ENCODE measurements at regions not wholly inside any gene's neighbourhood (a gene's known extent, or its start where the extent isn't known, plus 50 kb on each side); places are given as distances from the start of the nearest gene placed in this dataset.

- DNase-seq (ENCODE audit: low spot score) = no peak
These were observed 494.7 kb downstream of the NPHP4 start for GRCh38 chr1:5497503-5497902.

- no peak for DNase-seq (ENCODE audit: low spot score)
These were observed 496.4 kb downstream of the NPHP4 start for GRCh38 chr1:5495596-5496410.

GRCh38 chr1:5494518-5494917 is 497.7 kb downstream of the NPHP4 start:
- DNase-seq (ENCODE audit: low spot score) = no peak

- DNase-seq (ENCODE audit: low spot score) = no peak
These were observed 498.3 kb downstream of the NPHP4 start for GRCh38 chr1:5493851-5494311.

GRCh38 chr1:5493275-5493674 is 498.9 kb downstream of the NPHP4 start:
- DNase-seq (ENCODE audit: low spot score) = no peak

- DNase-seq (ENCODE audit: low spot score) = no peak
These were observed 499.4 kb downstream of the NPHP4 start for GRCh38 chr1:5492846-5493245.

- DNase-seq (ENCODE audit: low spot score) = no peak
These were observed 500.9 kb downstream of the NPHP4 start for GRCh38 chr1:5491207-5491904.

GRCh38 chr1:5490635-5491034 is 501.6 kb downstream of the NPHP4 start:
- DNase-seq (ENCODE audit: low spot score) = no peak

- DNase-seq (ENCODE audit: low spot score) = no peak
These were observed 503.8 kb downstream of the NPHP4 start for GRCh38 chr1:5488448-5488847.

- no peak for DNase-seq (ENCODE audit: low spot score)
These were observed 506.1 kb downstream of the NPHP4 start for GRCh38 chr1:5485968-5486696.

- no peak for DNase-seq (ENCODE audit: low spot score)
These were observed 506.8 kb downstream of the NPHP4 start for GRCh38 chr1:5485436-5485835.

- DNase-seq (ENCODE audit: low spot score) = no peak
These were observed 507.6 kb downstream of the NPHP4 start for GRCh38 chr1:5484451-5485165.

- no peak for DNase-seq (ENCODE audit: low spot score)
These were observed 510.3 kb downstream of the NPHP4 start for GRCh38 chr1:5481889-5482288.

GRCh38 chr1:5480906-5481305 is 511.3 kb downstream of the NPHP4 start:
- no peak for DNase-seq (ENCODE audit: low spot score)

GRCh38 chr1:5479876-5480646 is 512.2 kb downstream of the NPHP4 start:
- no peak for DNase-seq (ENCODE audit: low spot score)

- DNase-seq (ENCODE audit: low spot score) = no peak
These were observed 513.3 kb downstream of the NPHP4 start for GRCh38 chr1:5478961-5479360.

GRCh38 chr1:5478156-5478695 is 514.0 kb downstream of the NPHP4 start:
- DNase-seq (ENCODE audit: low spot score) = no peak

GRCh38 chr1:5477716-5478115 is 514.5 kb downstream of the NPHP4 start:
- no peak for DNase-seq (ENCODE audit: low spot score)

GRCh38 chr1:5475572-5475971 is 516.7 kb downstream of the NPHP4 start:
- no peak for DNase-seq (ENCODE audit: low spot score)

- DNase-seq (ENCODE audit: low spot score) = no peak
These were observed 519.0 kb downstream of the NPHP4 start for GRCh38 chr1:5473268-5473667.

- no peak for DNase-seq (ENCODE audit: low spot score)
These were observed 525.7 kb downstream of the NPHP4 start for GRCh38 chr1:5466487-5466886.

Measured in COLO829 (cell line).